HL-60 (cell line): ENCODE measurements at regions not wholly inside any gene's neighbourhood (a gene's known extent, or its start where the extent isn't known, plus 50 kb on each side); places are given as distances from the start of the nearest gene placed in this dataset.

Experiments
- CTCF ChIP-seq: IDR thresholded peaks from one replicate; pipeline ENCODE4 v1.5.1; 2011; ENCODE audit warnings: low read length, control low read depth, inconsistent platforms; ENCODE audit not compliant: insufficient read depth
- POLR2AphosphoS5 ChIP-seq: IDR thresholded peaks from 2 replicates; pipeline ENCODE4 v1.6.1; 2012; ENCODE audit warnings: low read depth
- SPI1 ChIP-seq: IDR thresholded peaks from 2 replicates; pipeline ENCODE4 v1.6.1; 2012; ENCODE audit warnings: low read depth, mild to moderate bottlenecking, borderline replicate concordance
- TF ChIP-seq, protein P1 (sequence below): IDR thresholded peaks from 2 replicates; pipeline ENCODE4 v1.6.1; 2012; ENCODE audit warnings: low read depth; ENCODE audit not compliant: insufficient replicate concordance

DNA sequence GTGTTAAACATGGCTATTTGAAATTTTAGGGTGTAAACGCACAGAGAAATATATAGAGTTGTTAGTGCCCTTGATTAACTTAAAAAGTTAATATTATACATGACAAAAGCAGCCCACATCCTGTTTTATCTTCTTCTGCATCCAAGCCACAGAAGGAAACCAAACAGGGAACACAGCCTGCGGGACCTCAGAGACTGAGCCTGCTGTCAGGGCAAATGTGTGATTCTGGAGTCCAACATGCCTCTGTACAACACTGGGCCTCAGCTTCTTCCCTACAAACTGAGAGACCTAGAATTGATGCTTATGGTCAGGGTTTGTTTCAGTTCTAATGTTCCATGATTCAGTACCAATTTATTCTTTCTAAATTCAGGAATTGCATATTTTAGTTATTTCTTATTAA is 404.7 kb downstream of the FBXO15 start:
- TF ChIP-seq CTCF (no peak), POLR2AphosphoS5 (no peak), SPI1 (no peak)
- TF ChIP-seq, protein P1, sequence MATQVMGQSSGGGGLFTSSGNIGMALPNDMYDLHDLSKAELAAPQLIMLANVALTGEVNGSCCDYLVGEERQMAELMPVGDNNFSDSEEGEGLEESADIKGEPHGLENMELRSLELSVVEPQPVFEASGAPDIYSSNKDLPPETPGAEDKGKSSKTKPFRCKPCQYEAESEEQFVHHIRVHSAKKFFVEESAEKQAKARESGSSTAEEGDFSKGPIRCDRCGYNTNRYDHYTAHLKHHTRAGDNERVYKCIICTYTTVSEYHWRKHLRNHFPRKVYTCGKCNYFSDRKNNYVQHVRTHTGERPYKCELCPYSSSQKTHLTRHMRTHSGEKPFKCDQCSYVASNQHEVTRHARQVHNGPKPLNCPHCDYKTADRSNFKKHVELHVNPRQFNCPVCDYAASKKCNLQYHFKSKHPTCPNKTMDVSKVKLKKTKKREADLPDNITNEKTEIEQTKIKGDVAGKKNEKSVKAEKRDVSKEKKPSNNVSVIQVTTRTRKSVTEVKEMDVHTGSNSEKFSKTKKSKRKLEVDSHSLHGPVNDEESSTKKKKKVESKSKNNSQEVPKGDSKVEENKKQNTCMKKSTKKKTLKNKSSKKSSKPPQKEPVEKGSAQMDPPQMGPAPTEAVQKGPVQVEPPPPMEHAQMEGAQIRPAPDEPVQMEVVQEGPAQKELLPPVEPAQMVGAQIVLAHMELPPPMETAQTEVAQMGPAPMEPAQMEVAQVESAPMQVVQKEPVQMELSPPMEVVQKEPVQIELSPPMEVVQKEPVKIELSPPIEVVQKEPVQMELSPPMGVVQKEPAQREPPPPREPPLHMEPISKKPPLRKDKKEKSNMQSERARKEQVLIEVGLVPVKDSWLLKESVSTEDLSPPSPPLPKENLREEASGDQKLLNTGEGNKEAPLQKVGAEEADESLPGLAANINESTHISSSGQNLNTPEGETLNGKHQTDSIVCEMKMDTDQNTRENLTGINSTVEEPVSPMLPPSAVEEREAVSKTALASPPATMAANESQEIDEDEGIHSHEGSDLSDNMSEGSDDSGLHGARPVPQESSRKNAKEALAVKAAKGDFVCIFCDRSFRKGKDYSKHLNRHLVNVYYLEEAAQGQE = no peak
